SJSA1 (cell line): ENCODE measurements at regions not wholly inside any gene's neighbourhood (a gene's known extent, or its start where the extent isn't known, plus 50 kb on each side); places are given as distances from the start of the nearest gene placed in this dataset.
A peak's percentile ranks its signal among the peaks of the same experiment; 100 is the strongest.
"Not testable (repeated sequence)": the region's sequence is repeated elsewhere in the genome, so short reads cannot be mapped to it uniquely, and the experiment has no call there.

ENCODE experiments used
- DNase-seq, 2 experiments: peaks; one replicate each; pipeline ENCODE4 v3.0.0-alpha.2; 2015 to 2020; ENCODE audit warnings: low spot score in 2 of 2, low read depth in 1 of 2
- H3K27ac ChIP-seq: fragments of 250-450 bp; sonication (Bioruptor Pico); 2 replicates; pipeline ENCODE4 v1.5.1; 2020; ENCODE audit warnings: mild to moderate bottlenecking, moderate library complexity
- H3K27me3 ChIP-seq: fragments of 250-450 bp; sonication (Bioruptor Pico); replicated peaks from 2 replicates; pipeline ENCODE4 v1.5.1; 2020; ENCODE audit warnings: mild to moderate bottlenecking, moderate library complexity
- H3K36me3 ChIP-seq: fragments of 250-450 bp; sonication (Bioruptor Pico); 2 replicates; pipeline ENCODE4 v1.5.1; 2020; ENCODE audit warnings: mild to moderate bottlenecking
- H3K4me1 ChIP-seq: fragments of 250-450 bp; sonication (Bioruptor Pico); replicated peaks from 2 replicates; pipeline ENCODE4 v1.6.1; 2021; ENCODE audit warnings: mild to moderate bottlenecking
- H3K4me3 ChIP-seq: fragments of 250-450 bp; sonication (Bioruptor Pico); 2 replicates; pipeline ENCODE4 v1.5.1; 2020; ENCODE audit warnings: mild to moderate bottlenecking
- H3K9me3 ChIP-seq: fragments of 250-450 bp; sonication (Bioruptor Pico); replicated peaks from 2 replicates; pipeline ENCODE4 v1.5.1; 2020; ENCODE audit warnings: mild to moderate bottlenecking

DNA sequence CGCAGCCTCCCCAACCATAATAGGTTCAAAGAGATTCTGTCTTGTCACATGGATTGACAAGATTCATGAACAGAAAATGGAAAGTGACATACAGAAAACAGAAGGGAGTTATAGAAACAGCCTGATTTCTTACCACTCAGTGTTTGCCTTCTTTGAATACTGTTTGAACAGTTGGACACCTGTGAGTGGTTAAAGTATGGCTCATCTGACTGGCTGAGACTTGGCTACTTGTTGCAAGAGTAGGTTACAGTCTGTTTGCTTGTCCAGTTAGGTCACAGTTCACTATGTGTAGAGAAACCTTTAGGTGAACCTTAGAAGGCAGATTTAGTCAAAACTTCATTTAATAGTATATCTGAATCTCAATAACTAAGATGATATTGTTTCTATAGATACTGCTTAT lies 1003.9 kb upstream of the EPHA6 start:
- no peak for DNase-seq

DNA sequence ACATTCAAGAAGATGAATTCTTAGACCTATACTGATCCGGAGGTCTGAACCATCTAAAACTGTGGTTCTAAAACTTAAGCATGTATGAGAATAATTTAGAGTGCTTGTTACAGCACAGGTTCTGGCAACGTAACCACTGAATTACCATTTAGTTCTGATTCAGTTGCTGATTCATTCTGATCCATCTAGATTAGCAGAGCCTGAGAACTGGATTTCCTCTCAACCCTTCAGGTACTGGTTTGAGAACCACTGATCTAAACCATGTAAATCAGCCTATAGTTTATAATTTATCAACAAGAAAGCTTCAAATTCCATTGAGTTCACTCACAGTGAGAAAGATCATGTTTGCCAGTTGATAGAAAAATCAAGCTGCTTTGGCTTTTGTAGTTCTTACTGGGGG lies 1001.1 kb upstream of the EPHA6 start:
- no peak for DNase-seq
- Histone ChIP-seq H3K27ac (no peak overlapping the region), H3K4me3 (no peak overlapping the region), H3K9me3 (no peaks in the 10 kb centered on the region), H3K36me3 (no peaks in the 10 kb centered on the region), H3K4me1 (no peaks in the 10 kb centered on the region), H3K27me3 (no peaks in the 10 kb centered on the region)

More for the DNA sequence above, 1003.9 kb upstream of the EPHA6 start:
- Histone ChIP-seq H3K36me3 (no peaks in the 10 kb centered on the region), H3K4me1 (no peaks in the 10 kb centered on the region), H3K4me3 (no peak overlapping the region), H3K27me3 (no peaks in the 10 kb centered on the region), H3K27ac (no peak overlapping the region), H3K9me3 (no peaks in the 10 kb centered on the region)

DNA sequence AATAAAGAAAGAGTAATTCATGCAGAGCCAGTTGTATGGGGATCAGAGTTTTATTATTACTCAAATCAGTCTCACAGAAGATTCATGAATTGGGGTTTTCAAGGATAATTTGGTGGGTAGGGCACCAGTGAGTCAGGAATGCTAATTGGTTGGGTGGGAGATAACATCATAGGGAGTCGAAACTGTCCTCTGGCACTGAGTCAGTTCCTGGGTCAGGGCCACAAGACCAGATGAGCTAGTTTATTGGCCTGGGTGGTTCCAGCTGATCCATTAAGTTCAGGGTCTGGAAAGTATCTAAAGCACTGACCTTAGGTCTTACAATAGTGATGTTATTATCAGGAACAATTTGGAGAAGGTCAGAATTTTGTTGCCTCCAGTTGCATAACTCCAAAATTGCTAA lies 998.6 kb upstream of the EPHA6 start:
- Histone ChIP-seq H3K36me3 (no peaks in the 10 kb centered on the region), H3K4me3 (no peak overlapping the region), H3K9me3 (no peaks in the 10 kb centered on the region), H3K27me3 (no peaks in the 10 kb centered on the region), H3K4me1 (no peaks in the 10 kb centered on the region), H3K27ac (no peak overlapping the region)
- no peak for DNase-seq

DNA sequence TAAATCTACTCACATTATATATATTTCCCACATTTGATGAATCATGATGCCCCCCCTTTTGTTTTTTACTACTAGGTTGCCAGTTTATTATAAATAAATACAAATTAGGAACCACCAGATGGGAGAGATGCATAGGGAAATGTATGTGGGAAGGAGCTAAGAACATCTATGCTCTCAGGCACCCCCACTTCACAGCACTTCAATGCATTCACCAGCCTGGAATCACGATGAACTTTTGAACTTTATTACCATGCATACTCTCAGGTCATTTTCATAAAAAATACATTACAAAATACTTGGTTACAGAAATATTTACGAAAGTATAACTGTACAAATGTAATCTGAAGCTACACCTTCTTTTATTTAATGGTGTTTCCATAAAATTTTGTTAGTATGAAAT lies 988.0 kb upstream of the EPHA6 start:
- Histone ChIP-seq H3K27ac (no peak overlapping the region), H3K9me3 (no peaks in the 10 kb centered on the region), H3K27me3 (no peaks in the 10 kb centered on the region), H3K4me3 (no peak overlapping the region), H3K36me3 (no peaks in the 10 kb centered on the region), H3K4me1 (no peaks in the 10 kb centered on the region)
- no peak for DNase-seq

DNA sequence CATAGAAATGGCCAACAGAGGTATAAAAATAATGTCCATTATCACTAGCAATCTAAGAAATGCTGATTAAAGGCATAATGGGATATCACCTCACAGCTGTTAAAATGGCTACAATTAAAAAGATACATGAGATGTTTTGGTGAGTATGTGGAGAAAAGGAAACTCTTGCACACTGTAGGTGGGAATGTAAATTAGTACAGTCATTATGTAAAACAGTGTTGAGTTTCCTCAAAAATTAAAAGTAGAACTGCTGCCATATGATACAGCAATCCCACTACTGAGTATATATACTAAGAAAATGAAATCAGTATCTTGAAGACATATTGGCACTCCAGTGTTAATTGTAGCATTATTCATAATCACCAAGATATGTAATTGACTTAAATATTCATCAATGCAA lies 982.2 kb upstream of the EPHA6 start:
- no peaks in the 10 kb centered on the region for H3K9me3 ChIP-seq
- no peaks in the 10 kb centered on the region for H3K36me3 ChIP-seq
- H3K27ac ChIP-seq: no peak overlapping the region
- no peak overlapping the region for H3K4me3 ChIP-seq
- no peaks in the 10 kb centered on the region for H3K27me3 ChIP-seq
- no peaks in the 10 kb centered on the region for H3K4me1 ChIP-seq
- DNase-seq: no peak

DNA sequence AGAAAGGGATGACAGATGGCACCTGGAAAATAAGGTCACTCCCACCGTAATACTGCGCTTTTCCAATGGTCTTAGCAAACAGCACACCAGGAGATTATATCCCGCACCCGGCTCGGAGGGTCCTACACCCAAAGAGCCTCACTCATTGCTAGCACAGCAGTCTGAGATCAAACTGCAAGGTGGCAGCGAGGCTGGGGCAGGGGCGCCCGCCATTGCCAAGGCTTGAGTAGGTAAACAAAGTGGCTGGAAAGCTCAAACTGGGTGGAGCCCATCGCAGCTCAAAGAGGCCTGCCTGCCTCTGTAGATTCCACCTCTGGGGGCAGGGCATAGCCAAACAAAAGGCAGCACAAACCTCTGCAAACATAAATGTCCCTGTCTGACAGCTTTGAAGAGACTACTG lies 953.8 kb upstream of the EPHA6 start:
- H3K4me3 ChIP-seq, DNase-seq, H3K27ac ChIP-seq, H3K36me3 ChIP-seq, H3K4me1 ChIP-seq, H3K9me3 ChIP-seq, H3K27me3 ChIP-seq: not testable (repeated sequence)

DNA sequence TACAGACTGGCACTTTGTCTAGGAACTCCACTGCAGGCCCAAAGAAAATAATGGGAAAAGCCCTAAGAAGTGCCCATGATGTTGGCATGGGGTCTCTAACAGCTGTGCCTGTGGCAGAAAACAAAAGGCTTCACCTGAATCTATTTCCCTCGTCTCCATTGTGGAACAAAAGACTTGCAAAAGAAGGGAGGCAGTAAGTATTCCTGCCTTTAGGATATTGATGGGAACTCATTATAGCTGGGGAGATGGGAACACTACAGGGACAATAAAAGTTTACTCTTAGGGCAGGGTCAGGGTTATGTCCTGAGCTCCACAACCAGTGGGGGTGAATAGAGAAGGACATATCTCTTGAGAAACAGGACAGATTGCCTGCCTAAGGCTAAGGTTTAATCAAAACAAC lies 930.6 kb upstream of the EPHA6 start:
- no peaks in the 10 kb centered on the region for H3K27me3 ChIP-seq
- no peaks in the 10 kb centered on the region for H3K36me3 ChIP-seq
- no peaks in the 10 kb centered on the region for H3K9me3 ChIP-seq
- H3K4me1 ChIP-seq: no peaks in the 10 kb centered on the region
- H3K27ac ChIP-seq: no peak overlapping the region
- DNase-seq: no peak
- H3K4me3 ChIP-seq: no peak overlapping the region

DNA sequence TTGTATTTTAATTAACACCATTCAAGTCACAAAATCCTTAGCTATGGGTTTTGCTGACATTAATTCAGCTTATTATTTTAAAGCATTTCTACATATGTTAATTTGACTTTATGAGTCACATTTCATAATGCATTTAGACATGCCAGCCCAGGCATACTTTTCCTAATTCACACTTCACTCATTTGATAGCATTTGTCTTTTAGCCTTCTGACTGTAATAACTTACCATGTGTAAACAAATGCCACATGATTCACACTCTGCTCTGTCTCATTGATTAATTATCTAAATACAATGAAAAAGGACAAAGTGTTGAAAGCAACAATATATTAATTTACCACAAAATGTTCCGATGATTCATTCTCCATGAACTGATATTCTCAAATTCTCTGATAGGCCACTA lies 927.8 kb upstream of the EPHA6 start:
- Histone ChIP-seq H3K27ac (no peak overlapping the region), H3K4me3 (no peak overlapping the region), H3K27me3 (no peaks in the 10 kb centered on the region), H3K4me1 (no peaks in the 10 kb centered on the region), H3K36me3 (no peaks in the 10 kb centered on the region), H3K9me3 (no peaks in the 10 kb centered on the region)
- no peak for DNase-seq

DNA sequence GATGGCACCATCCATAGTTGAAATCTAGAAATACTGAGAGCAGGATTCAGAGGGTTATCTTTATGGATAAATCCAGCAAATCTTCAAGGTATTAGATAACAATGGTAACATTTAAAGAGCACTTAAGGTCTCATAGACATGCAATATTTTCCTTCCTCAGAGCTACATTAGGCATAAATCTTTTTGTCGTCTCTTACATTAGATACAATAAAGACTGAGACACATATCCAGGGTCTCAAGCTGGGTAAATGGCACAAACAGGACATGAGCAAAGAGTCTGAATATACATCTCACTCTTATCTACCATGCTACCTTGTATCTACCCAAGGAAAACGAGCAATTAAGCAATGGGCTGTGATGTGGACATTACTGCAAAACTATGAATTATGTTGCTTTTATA lies 927.3 kb upstream of the EPHA6 start:
- H3K27me3 ChIP-seq: no peaks in the 10 kb centered on the region
- H3K4me3 ChIP-seq: no peak overlapping the region
- H3K9me3 ChIP-seq: no peaks in the 10 kb centered on the region
- H3K4me1 ChIP-seq: no peaks in the 10 kb centered on the region
- DNase-seq: no peak
- H3K27ac ChIP-seq: no peak overlapping the region
- H3K36me3 ChIP-seq: no peaks in the 10 kb centered on the region

DNA sequence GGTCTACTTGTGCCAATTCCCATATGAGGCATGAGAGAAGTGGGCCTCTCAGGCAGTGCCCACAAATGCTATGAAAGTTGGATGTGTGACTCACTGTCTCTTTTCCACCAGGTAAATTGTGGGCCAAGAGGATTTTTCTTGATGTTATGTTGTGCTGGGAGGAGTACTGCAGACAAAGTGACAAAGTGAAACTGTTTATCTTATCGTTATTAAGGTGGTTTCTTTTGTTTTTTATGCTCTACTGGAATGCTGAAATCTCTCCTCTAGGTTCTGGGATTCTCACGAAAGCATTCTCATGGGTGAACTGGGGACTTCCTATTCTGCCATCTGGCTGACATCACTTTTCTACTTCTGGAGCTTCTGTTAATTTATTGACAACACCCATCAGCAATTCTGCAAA lies 919.6 kb upstream of the EPHA6 start:
- Histone ChIP-seq H3K27me3 (no peaks in the 10 kb centered on the region), H3K9me3 (no peaks in the 10 kb centered on the region), H3K4me1 (peaks cover 10% of the 10 kb centered on the region), H3K4me3 (no peak overlapping the region), H3K27ac (no peak overlapping the region), H3K36me3 (no peaks in the 10 kb centered on the region)
- peak in 1 of 2 experiments; percentile 19 for DNase-seq

DNA sequence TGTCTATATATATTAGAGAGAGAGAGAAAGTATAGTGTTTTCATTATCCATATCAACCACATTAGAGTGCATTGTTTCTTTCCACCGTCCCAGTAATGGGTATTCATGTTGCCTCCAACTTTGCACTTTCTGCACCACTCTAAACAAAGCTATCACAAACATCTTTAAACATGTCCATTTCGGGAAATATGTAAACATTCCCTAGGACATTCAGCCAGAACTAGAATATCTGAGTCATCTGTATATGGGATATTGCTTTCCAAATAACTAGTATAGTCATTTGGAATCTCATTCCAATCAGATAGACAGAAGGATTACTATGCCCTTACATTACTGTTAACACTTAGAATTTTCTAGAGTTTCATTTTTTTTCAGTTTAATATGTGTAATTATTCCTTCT lies 914.9 kb upstream of the EPHA6 start:
- peak overlapping the region; percentile 69 for H3K27ac ChIP-seq
- no peak overlapping the region for H3K4me3 ChIP-seq
- DNase-seq: peak in 1 of 2 experiments; percentile 41
- H3K4me1 ChIP-seq: peaks cover 14% of the 10 kb centered on the region
- no peaks in the 10 kb centered on the region for H3K9me3 ChIP-seq
- no peaks in the 10 kb centered on the region for H3K36me3 ChIP-seq
- H3K27me3 ChIP-seq: no peaks in the 10 kb centered on the region

DNA sequence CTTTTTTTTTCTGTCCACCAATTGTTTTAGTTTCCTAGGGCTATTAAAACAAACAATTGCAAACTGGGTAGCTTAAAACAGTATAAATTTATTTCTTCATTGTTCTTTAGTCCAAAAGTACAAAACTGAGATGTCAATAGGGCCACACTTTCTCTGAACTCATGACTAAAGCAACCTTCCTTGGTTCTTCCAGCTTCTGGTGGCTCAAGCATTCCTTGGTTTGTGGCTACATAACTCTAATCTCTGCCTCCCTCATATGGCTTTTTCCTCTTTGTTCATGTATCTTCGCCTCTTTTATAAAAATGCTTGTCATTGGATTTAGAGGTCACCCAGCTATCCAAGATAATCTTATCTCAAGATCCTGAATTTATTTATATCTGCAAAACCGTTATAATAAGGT lies 914.5 kb upstream of the EPHA6 start:
- H3K27me3 ChIP-seq: no peaks in the 10 kb centered on the region
- DNase-seq: peak in 1 of 2 experiments; percentile 35
- peak overlapping the region; percentile 69 for H3K27ac ChIP-seq
- H3K4me1 ChIP-seq: peaks cover 14% of the 10 kb centered on the region
- H3K4me3 ChIP-seq: no peak overlapping the region
- H3K36me3 ChIP-seq: no peaks in the 10 kb centered on the region
- H3K9me3 ChIP-seq: no peaks in the 10 kb centered on the region

DNA sequence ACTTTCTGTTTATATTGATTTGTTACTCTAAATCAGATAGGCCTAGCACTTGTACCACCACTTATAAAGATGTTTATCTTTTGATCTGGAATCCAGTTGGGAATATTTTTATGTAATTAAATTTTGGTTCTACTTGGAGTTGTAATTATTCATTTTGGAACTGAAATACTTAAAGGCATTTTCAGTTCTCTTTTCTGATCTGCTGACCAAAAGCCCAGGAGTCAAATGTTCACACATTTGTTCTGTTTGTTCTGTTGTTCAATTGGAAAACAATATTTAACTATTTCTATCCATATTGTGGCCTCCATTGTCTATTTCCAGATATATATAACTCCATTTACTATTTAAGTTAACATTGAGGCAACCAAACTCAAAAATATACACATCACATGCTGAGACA lies 912.4 kb upstream of the EPHA6 start:
- Histone ChIP-seq H3K4me1 (peaks cover 11% of the 10 kb centered on the region), H3K27me3 (no peaks in the 10 kb centered on the region), H3K9me3 (no peaks in the 10 kb centered on the region), H3K4me3 (no peak overlapping the region), H3K36me3 (no peaks in the 10 kb centered on the region), H3K27ac (no peak overlapping the region)
- no peak for DNase-seq

DNA sequence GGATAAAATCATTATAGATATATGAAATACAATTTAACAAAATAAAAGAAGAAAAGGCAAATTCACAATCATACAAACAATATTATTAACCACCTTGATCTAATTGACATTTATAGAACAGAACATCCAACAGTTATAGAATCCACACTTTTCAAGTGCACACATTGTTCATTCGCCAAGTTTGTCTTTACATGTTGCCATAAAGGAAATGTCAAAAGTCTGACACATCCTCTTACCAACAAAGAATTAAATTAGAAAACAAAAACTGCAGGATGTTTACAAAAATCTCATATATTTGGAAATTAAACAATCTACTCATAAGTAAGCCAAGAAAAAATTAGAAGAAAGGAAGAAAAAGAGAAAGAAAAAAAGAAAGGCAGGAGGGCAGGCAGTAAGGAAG lies 909.2 kb upstream of the EPHA6 start:
- H3K4me1 ChIP-seq: peaks cover under 1% of the 10 kb centered on the region; the same call in 1 of the 2 replicates
- H3K27ac ChIP-seq: no peak overlapping the region
- H3K27me3 ChIP-seq: no peaks in the 10 kb centered on the region
- no peak for DNase-seq
- H3K9me3 ChIP-seq: no peaks in the 10 kb centered on the region
- H3K36me3 ChIP-seq: no peaks in the 10 kb centered on the region
- H3K4me3 ChIP-seq: no peak overlapping the region

DNA sequence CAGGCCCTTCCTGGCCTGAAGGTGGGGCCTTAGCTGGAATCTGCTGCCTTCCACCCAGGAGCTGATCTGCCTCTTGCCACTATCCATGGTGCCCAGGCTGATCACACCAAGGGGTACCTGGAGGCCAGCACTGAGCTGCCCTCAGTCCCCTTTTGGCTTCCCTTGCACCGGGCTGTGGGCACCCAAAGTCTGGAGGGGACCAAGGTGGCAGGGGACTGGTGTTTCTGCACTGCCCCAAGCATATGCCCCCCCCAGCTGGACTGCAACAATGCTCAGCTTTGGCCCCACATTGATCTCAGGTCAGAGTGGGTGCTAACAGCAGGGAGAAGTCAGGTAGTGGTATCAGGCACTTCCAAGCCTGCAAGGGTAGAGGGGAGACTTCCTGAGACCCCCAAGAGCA lies 902.6 kb upstream of the EPHA6 start:
- Histone ChIP-seq H3K4me3 (no peak overlapping the region), H3K36me3 (no peaks in the 10 kb centered on the region), H3K27ac (no peak overlapping the region), H3K4me1 (no peaks in the 10 kb centered on the region), H3K9me3 (no peaks in the 10 kb centered on the region; the same call in 1 of the 2 replicates), H3K27me3 (no peaks in the 10 kb centered on the region)
- no peak for DNase-seq
